MV-4-11 (cell line): ENCODE measurements at regions not wholly inside any gene's neighbourhood (a gene's known extent, or its start where the extent isn't known, plus 50 kb on each side); places are given as distances from the start of the nearest gene placed in this dataset.
"Not testable (repeated sequence)": the region's sequence is repeated elsewhere in the genome, so short reads cannot be mapped to it uniquely, and the experiment has no call there.

Source experiments
- DNase-seq: peaks from one replicate; lab custom pipeline; 2025; lab: John Stamatoyannopoulos, UW

DNA sequence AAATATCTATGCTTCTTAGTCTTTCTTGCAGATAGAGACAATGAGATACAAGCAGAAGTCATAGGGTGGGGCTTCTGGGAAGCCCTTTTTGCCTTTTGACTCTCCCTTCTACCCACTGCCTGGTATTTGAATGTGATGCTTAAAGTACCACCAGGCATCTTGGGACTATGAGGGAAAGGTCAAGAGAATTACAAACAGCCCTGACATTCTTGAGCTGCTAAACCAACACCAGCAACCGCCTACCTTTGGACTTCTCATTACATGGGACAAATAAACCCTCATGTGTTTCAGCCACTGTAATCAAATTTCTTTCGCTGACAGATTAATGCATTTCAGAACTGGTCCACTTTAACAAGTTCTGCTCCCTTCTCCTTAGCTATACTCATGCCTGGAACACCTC lies 112.8 kb downstream of the LUZP4 start:
- no peak for DNase-seq

DNA sequence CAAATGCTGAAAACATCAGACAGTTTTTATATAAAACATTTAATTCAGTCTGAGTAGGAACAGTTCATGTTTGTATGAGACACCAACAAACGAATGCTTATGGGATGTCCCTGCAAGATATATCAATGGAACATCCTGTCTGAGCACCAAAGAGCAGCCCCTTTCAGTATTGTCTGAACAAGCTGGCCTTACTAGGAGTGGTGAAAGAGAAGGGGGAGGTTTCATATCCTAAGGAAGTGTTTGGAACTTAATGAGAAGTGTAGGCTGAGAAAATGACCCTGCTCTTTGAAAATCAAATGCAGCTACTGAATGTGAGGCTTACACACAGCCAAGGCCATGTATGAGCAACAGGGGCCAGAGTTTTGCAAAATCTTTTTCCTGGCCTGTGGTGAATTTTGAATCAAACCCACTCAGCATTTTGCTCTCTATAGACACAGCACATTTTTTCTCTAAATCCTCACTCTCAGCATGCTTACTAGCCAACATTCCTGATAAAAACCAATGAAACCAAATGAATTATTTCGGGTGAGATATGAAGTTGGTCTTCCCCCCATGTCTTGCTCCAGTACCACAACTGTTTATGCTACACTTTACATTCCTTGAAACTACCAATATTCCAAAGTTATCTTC lies 119.4 kb downstream of the LUZP4 start:
- DNase-seq: no peak

DNA sequence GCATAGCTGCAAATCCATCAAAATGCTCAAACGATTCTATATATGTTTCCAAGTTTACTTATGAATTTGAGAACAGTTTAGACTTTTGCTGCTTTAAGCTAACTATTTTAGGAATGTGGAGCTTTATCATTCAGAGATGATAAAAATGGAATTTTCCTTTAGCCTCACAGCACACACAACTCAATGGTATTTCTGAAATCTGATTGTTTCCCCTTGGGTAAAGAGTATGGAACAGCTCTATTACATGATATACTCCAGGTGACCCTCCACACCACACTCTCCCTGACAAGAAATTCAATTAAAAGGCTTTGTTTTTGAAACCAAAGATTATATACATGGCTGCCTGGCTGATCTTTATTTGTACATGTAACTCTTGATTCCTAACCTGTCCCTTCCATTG lies 120.0 kb downstream of the LUZP4 start:
- no peak for DNase-seq

DNA sequence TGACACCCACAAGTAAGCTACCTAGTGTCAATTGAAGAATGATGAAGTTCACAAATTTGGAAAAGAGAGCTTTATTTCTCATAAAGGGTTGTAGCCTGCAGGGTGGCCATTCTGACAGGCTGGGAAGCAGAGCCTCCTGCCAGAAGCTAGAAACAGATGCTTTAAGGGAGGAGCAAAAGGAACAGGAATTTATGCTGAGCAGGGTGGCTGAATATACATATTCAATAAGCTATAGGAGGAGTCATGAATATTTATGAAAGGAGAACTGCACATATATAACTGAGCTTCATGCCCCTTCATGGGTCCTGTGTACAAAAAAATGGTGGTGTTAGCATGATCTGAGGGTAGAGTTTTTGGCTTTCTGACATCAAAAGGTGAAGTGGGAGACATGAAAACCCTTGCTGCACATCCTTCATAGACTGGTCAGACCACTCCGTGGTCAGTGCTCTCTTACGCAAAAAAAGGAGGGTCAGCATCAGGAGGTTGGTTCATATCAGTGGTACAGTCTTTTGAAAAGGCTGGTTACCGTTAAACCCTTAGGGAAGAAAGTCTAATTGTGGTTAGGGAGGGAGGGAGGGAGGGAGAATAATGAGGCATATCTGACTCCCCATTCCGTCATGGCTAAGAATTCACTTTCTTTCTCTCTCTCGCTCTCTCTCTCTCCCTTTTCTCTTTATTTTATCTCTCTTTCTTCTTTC lies 121.4 kb downstream of the LUZP4 start:
- peak; percentile 33 for DNase-seq

DNA sequence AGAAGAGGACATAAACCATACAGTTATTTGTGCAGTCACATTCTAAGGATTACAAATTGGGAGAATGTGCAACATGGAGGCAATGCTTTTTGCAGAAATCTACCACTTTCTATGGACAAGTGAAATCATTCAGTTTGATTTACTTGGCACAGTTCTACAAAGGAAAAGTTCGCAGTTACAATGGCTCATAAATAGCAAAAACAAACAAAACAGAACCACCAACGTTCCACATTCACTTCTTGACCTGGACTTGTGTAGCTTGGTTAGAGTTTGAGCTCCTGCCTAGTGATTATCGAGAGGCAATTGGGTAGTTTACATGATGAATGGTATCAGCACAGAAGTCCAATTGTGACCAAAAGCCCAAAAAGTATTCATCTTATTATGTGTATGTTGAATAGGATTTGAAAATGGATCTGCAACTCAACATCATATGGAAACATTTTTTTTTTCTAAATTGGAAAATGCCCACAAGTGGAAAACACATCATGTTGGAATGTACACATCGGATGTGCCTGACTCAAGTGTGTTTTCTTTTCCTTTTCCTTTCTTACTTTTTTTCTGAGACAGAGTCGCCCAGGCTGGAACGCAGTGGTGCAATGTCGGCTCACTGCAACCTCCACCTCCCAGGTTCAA lies 123.8 kb downstream of the LUZP4 start:
- DNase-seq: no peak

DNA sequence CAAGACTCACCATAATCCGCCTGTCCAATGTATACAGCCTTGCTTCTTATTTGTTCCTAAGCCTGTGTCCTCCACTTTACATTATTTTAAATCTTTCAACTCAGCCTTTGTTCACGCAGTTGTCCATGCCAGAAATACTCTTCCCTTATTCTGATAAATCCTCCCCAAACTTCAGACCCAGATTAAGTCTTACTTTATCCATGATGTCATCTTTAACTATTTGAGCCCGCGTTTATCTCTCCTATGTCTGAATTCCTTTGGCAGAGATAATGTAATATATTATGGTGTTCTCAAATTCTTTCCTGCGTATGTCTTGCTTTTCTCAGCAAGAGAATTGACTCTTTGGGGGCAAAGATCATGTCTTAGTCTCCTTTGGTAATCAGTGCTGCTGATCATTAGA lies 129.6 kb downstream of the LUZP4 start:
- no peak for DNase-seq

DNA sequence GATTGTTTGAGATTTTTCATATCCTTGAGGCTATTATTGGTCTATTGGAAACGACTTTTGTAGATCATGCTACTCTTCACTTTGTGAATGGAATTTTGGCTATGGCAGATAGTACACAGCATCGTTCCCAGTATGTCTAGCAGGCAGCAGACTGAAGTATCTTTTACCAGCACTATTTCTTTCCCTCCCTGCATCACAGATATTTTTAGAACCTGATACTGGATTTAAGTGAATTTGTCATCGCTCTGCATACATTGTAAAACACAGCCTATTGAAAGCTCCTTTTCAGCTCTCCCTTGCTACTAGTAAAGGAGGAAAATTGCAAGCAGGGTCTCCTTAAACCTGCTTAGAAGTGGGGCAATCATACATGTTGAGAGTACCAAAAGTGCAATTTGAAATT lies 133.6 kb downstream of the LUZP4 start:
- no peak for DNase-seq

DNA sequence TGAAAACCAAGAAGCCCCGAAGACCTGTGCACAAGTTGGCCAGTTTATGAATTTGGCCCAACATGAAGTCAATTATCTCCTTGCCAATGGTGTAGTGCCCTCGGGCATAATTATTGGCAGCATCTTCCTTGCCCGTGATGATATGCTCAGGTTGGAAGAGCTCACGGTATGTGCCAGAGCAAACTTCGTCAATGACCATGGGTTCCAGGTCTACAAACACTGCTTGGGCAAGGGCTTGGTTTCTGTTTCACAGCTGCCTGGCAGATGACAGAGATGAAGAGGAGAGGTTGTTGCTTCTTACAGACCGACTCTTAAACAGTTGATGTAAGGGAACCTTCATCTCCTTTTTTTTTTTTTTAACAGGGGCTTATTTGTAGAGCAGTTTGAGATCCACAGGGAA lies 135.6 kb upstream of the PLS3 start:
- no peak for DNase-seq

DNA sequence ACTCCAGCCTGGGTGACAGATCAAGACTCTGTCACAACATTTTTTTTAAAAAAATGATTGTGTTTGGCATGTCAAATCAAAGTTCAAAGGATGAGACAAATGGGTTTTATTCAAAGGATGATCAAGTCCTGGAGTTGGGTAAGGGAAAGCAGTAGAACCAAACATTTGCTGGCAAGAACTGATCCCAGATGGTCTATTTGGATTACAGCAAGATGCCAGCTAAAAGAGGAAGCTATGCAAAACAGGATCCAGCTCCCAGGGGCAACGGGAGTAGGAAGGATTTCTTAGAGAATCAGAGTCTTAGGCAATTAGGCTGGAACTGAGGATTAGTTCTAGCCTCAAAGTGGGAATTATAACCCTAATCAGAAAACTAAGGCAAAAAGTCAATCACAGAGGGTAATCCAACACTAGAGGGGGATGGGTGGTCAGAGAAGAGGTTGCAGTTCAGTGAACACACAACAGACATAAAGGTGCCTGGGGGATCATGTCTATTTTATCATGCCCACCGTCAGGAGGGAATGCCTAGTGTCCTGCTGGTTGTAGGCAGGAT lies 133.0 kb upstream of the PLS3 start:
- DNase-seq: peak; percentile 0

DNA sequence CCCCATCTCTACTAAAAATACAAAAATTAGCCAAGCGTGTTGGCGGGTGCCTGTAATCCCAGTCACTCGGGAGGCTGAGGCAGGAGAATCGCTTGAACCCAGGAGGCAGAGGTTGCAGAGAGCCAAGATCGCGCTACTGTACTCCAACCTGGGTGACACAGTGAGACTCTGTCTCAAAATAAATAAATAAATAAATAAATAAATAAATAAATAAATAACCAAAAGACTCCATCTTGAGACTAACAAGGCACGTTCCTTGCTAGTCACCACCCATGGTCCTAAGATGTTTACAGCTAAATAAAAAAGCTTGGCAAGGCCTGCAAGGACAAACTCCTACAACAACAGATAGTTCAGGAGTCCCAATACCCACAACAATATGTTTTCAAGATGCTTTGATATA lies 126.1 kb upstream of the PLS3 start:
- not testable (repeated sequence) for DNase-seq

DNA sequence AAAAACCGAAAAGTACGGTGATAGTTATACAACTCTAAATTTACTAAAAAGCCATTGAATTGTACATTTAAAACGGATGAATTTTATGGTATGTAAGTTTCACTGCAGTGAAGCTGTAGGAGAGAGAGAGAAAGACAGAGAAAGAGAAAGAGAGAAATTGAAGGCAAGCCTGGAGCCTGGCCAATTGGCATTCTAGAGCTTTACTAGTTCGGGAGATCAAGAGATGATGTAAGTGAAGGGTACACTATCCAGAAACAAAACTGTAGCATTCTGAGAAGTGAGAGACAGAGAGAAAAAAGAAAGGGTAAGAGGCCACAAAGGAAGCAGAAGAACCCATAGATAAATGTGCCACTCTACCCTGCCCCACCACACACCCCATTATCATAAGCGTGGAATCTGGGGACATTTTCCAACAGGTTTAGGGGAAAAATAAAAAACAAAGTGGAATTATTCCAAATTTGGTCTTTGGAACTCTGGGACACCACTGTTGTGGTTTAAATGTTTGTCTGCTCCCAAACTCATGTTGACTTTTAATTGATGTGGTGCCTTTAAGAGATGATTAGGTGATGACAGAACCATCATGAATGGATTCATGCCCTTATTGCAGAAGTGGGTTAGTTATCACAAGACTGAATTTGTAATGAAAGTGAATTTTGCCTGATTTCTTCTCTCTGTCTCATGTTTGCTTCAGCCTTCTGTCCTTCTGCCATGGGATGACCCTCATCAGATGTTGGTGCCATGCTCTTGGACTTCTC lies 123.0 kb upstream of the PLS3 start:
- no peak for DNase-seq

DNA sequence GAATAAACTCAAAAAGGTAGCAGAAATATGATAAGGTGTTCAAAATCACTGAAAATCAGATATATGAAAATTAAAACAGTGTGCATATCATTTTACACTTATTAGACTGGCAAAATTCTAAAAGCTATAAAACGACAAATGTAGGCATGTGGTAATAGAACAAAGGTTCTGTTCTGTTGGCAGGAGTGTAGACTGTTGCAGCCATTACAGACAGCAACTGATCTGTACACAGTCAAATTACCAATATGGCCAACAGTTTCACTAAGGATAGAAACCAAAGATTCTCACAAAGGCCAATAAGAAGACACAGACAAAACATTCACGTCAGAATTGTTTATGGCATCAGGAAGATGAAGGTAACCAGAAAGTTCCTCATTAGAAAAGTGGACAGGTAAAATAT lies 112.8 kb upstream of the PLS3 start:
- no peak for DNase-seq

DNA sequence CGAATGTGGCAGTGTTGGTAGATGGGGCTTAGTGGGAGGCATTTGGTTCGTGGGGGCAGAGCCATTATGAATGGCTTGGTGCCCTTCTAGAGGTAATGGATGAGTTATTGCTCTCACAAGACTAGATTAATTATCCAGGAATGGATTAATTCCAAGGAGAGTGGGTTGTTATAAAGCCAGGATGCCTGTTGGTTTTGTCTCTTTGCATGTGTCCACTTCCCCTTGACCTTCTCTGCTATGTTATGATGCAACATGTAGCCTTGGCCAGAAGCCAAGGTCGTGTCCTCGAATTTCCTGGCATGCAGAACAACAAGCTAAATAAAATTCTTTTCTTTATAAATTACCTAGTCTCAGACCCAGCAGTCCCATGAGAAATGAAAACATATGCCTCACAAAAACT lies 111.2 kb upstream of the PLS3 start:
- peak; percentile 6 for DNase-seq

DNA sequence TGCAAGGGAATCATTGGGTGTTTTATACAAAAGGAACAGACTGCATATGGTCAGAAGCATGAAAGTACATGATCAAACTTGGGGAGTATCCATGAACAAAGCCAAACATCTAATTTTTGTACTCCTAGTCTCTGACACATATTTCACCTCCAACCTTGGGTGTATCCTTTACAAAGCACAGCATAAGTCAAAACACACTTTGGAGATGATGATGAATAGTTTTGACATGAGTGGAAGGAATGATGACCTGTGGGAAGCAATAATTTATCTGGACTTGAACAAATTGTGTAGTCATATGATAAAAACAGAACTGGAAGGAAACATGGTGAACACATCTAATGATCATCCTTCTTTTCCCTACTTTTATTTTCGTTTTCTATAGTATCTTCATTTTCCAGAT lies 108.7 kb upstream of the PLS3 start:
- DNase-seq: no peak

DNA sequence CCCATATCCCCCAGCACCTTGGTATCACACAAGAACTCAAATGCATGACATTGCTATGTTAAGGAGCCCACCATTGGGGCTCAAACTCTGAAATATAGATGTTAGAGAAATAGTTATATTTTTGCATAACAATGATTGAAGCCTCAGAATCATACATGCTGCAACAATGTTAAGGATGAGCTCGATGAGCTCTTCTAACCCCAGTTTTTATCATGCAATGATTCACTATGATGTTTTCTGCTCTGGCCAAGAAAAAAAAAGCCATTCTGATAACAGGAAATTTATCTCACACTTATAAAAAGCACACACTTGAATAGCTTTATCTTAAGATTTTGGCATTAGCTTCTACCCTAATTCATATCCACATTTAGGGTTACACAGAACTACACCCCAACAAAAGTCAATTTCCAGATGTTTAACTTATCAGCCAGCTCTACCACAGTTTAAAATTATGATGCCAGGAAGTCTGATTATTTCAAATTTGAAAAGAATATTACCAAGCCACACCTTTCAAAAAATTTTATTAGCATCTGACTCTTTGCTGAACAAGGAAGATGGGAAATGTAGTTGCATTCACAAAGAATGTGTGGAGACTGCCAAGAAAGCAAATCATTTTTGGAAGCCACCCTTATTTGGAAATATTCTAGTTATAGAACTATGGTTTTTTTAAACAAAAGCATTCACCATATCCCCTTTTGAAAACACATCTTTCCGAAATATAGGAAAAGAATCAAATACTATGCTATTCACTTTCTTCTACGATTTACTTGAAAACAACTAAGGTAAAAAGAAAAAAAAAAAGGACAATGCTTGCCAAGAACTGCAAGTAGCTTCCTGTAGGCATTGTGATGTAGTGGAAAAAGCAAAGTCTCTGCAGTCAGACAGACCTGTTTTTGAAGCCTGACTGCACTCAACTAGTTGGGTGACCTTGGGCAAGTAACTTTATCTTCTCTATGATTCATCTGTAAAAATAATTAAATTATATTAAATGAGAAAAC lies 100.8 kb upstream of the PLS3 start:
- DNase-seq: no peak

DNA sequence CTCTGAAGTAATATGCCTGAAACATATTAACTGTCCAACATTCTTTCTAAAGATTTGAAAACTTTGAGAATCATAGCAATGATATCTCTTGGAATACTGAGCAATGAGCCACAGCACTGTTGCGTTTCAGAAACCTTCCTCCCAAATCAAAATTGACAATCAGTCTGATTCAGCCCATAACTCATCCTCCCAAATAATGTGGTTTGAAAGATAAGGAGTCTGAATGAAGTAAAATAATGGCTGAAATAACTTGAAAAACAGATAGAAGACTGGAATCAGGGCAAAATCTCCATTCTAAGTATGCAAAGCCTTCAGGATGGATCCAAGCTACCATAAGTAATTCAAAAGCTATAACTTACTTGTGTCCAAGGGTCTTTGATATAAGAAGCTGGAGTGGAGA lies 98.6 kb upstream of the PLS3 start:
- no peak for DNase-seq

DNA sequence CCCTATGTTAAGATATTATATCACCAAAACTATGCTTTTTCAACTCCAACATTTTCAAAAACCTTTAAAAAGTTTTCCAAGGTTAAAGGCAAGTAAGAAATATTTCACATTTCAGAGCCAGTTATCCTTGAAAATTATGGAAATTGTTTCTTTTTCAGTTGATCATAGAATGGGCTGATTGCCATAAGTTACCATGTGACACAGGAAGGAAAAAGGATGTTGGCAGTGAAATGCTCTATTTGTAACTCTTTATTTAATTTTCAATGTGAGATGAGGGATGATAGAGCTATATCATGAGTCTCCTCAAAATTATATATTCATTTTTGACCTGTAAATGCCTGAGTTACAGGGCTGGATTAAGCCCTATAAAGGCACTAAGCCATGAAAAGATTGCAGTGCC lies 93.0 kb upstream of the PLS3 start:
- DNase-seq: no peak

DNA sequence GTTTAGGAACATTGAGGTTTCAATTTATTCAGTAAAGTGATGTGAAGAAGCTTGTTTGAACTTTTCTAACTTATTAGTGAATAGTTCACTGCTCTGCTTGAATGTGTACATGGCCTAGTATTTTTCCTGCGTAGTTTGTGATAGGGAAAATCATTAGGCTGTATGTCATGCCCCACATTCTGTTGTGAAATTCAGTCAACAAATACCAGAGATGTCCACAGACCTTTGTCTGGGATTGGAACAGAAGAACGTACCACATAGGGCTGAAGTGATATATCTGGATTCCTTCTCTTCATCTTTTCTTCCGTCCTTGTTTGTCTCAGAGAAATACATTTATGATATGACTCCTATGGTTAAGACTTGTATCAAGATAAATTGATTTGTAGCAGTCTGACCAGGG lies 88.8 kb upstream of the PLS3 start:
- no peak for DNase-seq

DNA sequence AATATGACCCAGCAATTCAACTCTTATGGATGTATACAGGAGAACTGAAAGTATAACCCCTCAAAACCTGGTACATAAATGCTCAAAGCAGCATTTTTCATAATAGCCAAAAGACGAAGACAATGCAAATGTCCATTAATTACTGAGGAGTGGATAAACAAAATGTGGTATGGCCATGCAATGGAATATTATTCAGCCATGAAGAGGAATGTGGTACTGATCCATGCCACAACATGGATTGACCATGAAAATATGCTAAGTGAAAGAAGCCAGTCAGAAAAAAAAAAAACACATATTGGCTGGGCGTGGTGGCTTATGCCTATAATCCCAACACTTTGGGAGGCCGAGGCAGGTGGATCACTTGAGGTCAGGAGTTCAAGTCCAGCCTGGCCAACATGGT lies 74.5 kb upstream of the PLS3 start:
- DNase-seq: no peak

DNA sequence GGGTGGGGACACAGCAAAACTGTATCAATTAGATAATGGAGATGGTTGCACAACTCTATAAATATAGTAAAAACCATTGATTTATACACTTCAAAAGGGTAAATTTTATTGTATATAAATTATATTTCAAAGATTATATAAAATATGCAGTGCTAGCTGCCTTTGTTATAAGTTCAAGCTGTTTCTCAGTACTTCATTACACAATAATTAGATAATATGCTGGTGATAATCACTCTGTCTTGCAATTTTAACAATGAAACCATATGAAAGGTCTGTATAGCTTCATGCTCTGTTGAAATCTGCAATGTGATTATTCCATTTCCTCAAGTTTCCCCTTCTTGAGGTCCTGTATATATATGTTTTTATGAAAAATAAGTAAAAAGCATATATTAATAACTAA lies 73.4 kb upstream of the PLS3 start:
- DNase-seq: no peak

DNA sequence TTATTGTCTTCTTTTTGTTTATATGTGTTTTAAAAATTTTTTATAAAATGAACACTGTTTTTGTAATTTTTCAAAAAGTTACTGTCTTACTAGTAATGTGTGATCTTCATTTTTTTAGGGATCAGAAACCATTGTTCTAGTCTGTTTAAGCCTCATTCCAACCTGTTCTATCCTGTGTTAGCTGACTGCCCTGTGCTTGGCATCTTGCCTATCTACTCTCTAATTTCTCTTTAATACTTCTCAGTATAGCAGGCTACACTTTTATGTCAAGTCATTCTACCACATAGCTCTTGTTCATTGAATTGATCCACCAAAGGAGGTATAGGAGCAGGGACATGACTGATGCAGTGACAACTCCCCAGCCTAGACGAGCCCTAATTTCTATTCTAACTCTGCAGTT lies 70.2 kb upstream of the PLS3 start:
- DNase-seq: no peak
